ENCODE measurements at regions not wholly inside any gene's neighbourhood (a gene's known extent, or its start where the extent isn't known, plus 50 kb on each side); places are given as distances from the start of the nearest gene placed in this dataset.

DNA sequence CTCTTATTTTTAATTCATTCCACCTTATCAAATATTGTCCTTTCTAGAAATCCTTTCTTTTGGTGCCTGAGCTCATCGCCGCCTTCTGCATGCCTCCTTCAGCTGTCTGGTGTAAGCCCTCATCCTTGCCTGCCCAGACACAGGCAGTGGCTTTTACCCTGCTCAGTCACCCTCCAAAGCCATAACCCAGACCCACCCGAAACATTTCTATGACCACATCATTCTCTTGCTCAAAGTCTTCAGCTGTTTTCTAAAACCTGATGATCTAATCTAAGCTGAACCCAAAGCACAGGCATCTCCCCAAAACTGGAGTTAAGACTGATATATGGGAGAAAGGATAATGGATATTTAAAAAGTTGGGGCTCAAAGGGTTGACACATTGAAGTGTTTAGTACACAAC is 753.7 kb upstream of the SGCG start:
- TF ChIP-seq, protein P1, sequence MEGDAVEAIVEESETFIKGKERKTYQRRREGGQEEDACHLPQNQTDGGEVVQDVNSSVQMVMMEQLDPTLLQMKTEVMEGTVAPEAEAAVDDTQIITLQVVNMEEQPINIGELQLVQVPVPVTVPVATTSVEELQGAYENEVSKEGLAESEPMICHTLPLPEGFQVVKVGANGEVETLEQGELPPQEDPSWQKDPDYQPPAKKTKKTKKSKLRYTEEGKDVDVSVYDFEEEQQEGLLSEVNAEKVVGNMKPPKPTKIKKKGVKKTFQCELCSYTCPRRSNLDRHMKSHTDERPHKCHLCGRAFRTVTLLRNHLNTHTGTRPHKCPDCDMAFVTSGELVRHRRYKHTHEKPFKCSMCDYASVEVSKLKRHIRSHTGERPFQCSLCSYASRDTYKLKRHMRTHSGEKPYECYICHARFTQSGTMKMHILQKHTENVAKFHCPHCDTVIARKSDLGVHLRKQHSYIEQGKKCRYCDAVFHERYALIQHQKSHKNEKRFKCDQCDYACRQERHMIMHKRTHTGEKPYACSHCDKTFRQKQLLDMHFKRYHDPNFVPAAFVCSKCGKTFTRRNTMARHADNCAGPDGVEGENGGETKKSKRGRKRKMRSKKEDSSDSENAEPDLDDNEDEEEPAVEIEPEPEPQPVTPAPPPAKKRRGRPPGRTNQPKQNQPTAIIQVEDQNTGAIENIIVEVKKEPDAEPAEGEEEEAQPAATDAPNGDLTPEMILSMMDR (conservative IDR thresholded peaks at IDR 0.05): no peak
- DNase-seq (ENCODE audit: low read depth, low spot score): no peak
- H3K9me3 Mint-ChIP-seq: no peaks in the 10 kb centered on the region
- no peak overlapping the region for H3K27ac Mint-ChIP-seq (ENCODE audit: unreplicated experiment)
- H3K4me3 Mint-ChIP-seq: no peak overlapping the region
- no peaks in the 10 kb centered on the region for H3K4me1 Mint-ChIP-seq
- H3K36me3 Mint-ChIP-seq (ENCODE audit: low read depth): no peaks in the 10 kb centered on the region
- H3K27me3 Mint-ChIP-seq (ENCODE audit: low read depth): peaks cover 2% of the 10 kb centered on the region

DNA sequence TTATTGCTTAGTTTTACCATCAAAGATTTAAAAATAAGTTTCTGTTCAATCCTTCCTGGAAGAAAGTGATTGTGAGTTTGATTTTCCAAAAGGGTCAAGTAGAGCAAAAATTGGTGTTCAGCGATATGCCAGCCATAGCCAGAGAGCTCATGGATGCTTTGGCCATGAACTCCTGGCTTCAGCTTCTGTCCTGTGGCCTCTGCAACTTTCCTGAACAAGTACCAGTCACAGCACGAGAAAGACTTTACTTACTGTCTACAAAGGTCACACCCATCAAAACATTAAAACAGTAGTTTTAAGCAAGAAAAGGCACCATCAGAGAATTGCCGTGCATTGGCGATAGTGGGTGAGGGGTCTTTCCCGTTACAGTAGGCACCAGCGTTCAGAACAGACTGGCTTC is 753.0 kb upstream of the SGCG start:
- TF ChIP-seq, protein P1 (conservative IDR thresholded peaks at IDR 0.05): no peak
- H3K9me3 Mint-ChIP-seq: no peaks in the 10 kb centered on the region
- H3K4me3 Mint-ChIP-seq: no peak overlapping the region
- peaks cover 2% of the 10 kb centered on the region for H3K27me3 Mint-ChIP-seq (ENCODE audit: low read depth)
- H3K36me3 Mint-ChIP-seq (ENCODE audit: low read depth): no peaks in the 10 kb centered on the region
- H3K27ac Mint-ChIP-seq (ENCODE audit: unreplicated experiment): no peak overlapping the region
- DNase-seq (ENCODE audit: low read depth, low spot score): no peak
- H3K4me1 Mint-ChIP-seq: no peaks in the 10 kb centered on the region

DNA sequence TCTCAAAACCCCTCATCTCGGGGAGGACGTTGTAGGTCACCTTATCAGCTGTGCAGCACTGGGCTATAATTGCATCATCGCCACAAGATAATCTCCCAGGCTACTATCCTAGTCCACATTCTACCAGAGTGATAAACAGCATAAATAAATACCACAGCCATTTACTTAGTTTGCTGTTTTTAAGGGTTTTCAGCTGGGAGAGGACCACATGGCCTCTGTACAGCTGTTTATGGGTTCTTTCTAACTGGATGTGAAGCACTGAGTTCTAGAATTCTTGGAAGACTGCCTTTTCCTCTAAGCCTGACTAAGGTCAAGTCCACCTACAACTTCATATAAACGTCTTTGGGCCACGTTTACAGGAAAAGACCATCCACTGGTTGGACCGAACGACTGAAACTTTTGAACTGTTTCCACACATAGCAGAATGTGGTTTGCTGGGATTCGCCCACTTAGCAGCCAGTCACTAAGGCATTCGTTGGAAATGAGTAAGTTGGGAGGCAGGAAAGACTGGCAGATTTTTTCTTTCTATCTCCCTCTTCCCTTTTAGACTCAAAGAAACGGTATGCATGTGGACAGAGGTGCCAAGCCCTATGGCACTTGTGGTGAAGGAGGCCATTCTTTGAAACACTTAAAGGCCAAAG is 752.5 kb upstream of the SGCG start:
- Mint-ChIP-seq H3K4me1 (peaks cover 1% of the 10 kb centered on the region), H3K9me3 (no peaks in the 10 kb centered on the region), H3K27ac (ENCODE audit: unreplicated experiment) (no peak overlapping the region), H3K27me3 (ENCODE audit: low read depth) (peaks cover 2% of the 10 kb centered on the region), H3K4me3 (no peak overlapping the region), H3K36me3 (ENCODE audit: low read depth) (no peaks in the 10 kb centered on the region)
- TF ChIP-seq, protein P1 (conservative IDR thresholded peaks at IDR 0.05): no peak
- no peak for DNase-seq (ENCODE audit: low read depth, low spot score)

DNA sequence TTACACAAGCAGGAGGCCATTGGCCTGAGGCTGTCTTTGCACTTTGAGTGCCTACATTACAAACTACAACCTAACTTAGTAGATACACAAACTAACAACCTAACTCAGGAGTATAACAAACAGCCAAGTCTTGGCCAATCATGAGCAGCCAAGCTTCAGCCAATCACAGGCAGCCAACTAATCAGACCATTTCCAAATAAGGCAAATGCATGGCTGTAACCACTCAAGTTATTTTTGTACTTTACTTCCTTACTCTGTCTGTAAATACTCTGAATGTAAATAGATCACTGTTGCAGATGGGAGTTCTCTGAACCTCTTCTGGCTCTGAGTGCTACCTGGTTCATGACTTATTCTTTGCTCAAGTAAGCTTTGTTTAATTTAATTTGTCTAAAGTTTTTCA is 748.1 kb upstream of the SGCG start:
- H3K27me3 Mint-ChIP-seq (ENCODE audit: low read depth): no peaks in the 10 kb centered on the region
- no peaks in the 10 kb centered on the region for H3K36me3 Mint-ChIP-seq (ENCODE audit: low read depth)
- no peak overlapping the region for H3K27ac Mint-ChIP-seq (ENCODE audit: unreplicated experiment)
- H3K4me3 Mint-ChIP-seq: no peak overlapping the region
- peaks cover 10% of the 10 kb centered on the region for H3K4me1 Mint-ChIP-seq
- no peak for DNase-seq (ENCODE audit: low read depth, low spot score)
- TF ChIP-seq, protein P1 (conservative IDR thresholded peaks at IDR 0.05): no peak
- H3K9me3 Mint-ChIP-seq: no peaks in the 10 kb centered on the region

DNA sequence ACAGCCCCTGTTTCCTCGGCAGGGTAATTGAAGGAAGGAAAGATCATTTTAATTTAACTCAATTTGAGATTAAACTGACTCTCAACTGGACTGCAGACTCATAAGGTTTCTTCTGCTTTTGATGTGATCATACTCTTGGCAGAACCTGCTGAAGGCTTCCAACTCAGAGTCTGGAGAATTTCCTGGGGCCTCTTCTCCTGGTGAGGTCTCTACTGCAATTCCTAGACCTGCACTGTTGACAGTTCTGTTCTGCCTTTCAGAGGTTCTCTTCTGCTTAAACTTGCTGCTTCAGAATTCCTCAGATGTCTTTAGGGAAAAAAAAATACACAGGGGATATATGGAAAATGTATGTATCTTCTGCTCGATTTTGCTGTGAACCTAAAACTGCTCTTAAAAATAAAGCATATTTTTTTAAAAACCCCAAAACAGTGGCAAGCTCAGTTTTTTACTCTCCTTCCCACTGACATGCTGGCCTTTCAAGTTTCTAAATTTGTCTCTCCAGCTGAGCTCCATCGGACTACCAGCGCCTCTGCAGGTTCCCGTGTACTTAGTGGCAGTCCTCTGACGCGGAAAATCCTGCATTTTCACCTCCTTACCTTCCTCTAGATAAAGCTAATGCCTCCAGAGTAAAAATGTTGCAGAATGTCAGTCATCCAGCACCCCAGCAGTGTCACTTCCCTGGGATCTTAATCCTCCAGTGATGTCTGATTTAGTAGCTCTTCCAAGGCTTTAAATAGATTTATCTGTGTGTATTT is 733.5 kb upstream of the SGCG start:
- H3K36me3 Mint-ChIP-seq (ENCODE audit: low read depth): no peaks in the 10 kb centered on the region

More for the DNA sequence above, 733.5 kb upstream of the SGCG start:
- TF ChIP-seq, protein P1 (conservative IDR thresholded peaks at IDR 0.05): no peak
- Mint-ChIP-seq H3K27me3 (ENCODE audit: low read depth) (peaks cover 3% of the 10 kb centered on the region), H3K9me3 (peaks cover 5% of the 10 kb centered on the region), H3K27ac (ENCODE audit: unreplicated experiment) (no peak overlapping the region), H3K4me1 (peaks cover 23% of the 10 kb centered on the region), H3K4me3 (no peak overlapping the region)
- DNase-seq (ENCODE audit: low read depth, low spot score): no peak
